ENCODE measurements at regions not wholly inside any gene's neighbourhood (a gene's known extent, or its start where the extent isn't known, plus 50 kb on each side); places are given as distances from the start of the nearest gene placed in this dataset.

DNA sequence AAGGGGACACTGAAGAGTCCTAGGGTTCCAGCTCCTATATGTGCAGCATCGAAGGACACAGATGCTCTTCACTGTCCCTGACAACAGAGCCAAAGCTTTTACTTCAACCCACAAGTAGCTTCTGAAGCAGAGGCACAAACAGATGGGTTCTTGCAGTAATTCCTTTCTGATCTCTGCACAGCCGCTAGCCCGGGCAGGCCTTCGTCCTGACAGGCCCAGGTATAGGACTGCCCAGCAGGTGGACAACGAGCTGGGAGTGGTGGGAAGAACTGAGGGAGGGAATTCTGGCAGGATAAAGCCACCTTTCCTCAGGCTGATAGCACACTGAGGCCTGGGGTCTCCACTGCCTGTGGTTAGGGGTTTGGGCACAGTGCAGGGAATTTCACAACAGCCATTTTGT lies 94.8 kb downstream of the RHOB start:
- intact Hi-C loops (cut with micrococcal nuclease): no loop called here
- Histone ChIP-seq H3K4me1 (ENCODE audit: insufficient read depth, low read length) (peaks cover 6% of the 10 kb centered on the region; the same call in 1 of the 2 replicates), H3K9me3 (ENCODE audit: low read length) (no peaks in the 10 kb centered on the region), H4K20me1 (ENCODE audit: low read length) (no peaks in the 10 kb centered on the region), H3K9me2 (replicated peaks; ENCODE audit: low read length) (no peaks in the 10 kb centered on the region), H3K36me3 (ENCODE audit: low read depth, low read length) (no peaks in the 10 kb centered on the region), H3K4me2 (ENCODE audit: low read length) (no peak overlapping the region), H3K27ac (ENCODE audit: low read length) (no peak overlapping the region), H3K27me3 (ENCODE audit: low read length) (no peaks in the 10 kb centered on the region), H3K79me2 (ENCODE audit: low read length) (no peaks in the 10 kb centered on the region), H2AFZ (ENCODE audit: low read length) (no peak overlapping the region), H3F3A (ENCODE audit: low read length, unreplicated experiment) (no peaks in the 10 kb centered on the region), H3K4me3 (ENCODE audit: low read length) (no peak overlapping the region), H3K9ac (ENCODE audit: low read length) (no peak overlapping the region)
- ChIA-PET CTCF (no interaction called here), POLR2A (ENCODE audit: unreplicated experiment) (no interaction called here)
- TF ChIP-seq CTCF (conservative IDR thresholded peaks at IDR 0.05; ENCODE audit: low read depth, low read length): no peak
- no peak for TF ChIP-seq EZH2phosphoT487 (IDR thresholded peaks at IDR 0.05; ENCODE audit: borderline replicate concordance, low read length)
- no peak for TF ChIP-seq EZH2 (IDR thresholded peaks at IDR 0.05; ENCODE audit: low read length, unreplicated experiment)
- ATAC-seq (no peak), DNase-seq (no peak)
- no TSS peak for BruUV-seq (replicated peaks)

GRCh38 chr2:20542269-20542668 lies 95.4 kb downstream of the RHOB start:
- Histone ChIP-seq H4K20me1 (ENCODE audit: low read length) (no peaks in the 10 kb centered on the region), H2AFZ (ENCODE audit: low read length) (no peak overlapping the region), H3K4me2 (ENCODE audit: low read length) (no peak overlapping the region), H3K9me3 (ENCODE audit: low read length) (no peaks in the 10 kb centered on the region), H3K79me2 (ENCODE audit: low read length) (no peaks in the 10 kb centered on the region), H3K4me1 (ENCODE audit: insufficient read depth, low read length) (peaks cover 6% of the 10 kb centered on the region; the same call in 1 of the 2 replicates), H3K4me3 (ENCODE audit: low read length) (no peak overlapping the region), H3K9ac (ENCODE audit: low read length) (no peak overlapping the region), H3K9me2 (replicated peaks; ENCODE audit: low read length) (no peaks in the 10 kb centered on the region), H3F3A (ENCODE audit: low read length, unreplicated experiment) (no peaks in the 10 kb centered on the region), H3K27ac (ENCODE audit: low read length) (no peak overlapping the region), H3K27me3 (ENCODE audit: low read length) (no peaks in the 10 kb centered on the region), H3K36me3 (ENCODE audit: low read depth, low read length) (no peaks in the 10 kb centered on the region)
- ATAC-seq (no peak), DNase-seq (no peak)
- TF ChIP-seq EZH2phosphoT487 (IDR thresholded peaks at IDR 0.05; ENCODE audit: borderline replicate concordance, low read length) (no peak), CTCF (conservative IDR thresholded peaks at IDR 0.05; ENCODE audit: low read depth, low read length) (no peak), EZH2 (IDR thresholded peaks at IDR 0.05; ENCODE audit: low read length, unreplicated experiment) (no peak)
- CTCF ChIA-PET: no interaction called here
- POLR2A ChIA-PET (ENCODE audit: unreplicated experiment): no interaction called here
- BruUV-seq (replicated peaks): no TSS peak
- intact Hi-C loops (cut with micrococcal nuclease): no loop called here

- Histone ChIP-seq H3F3A (ENCODE audit: low read length, unreplicated experiment) (no peaks in the 10 kb centered on the region), H3K36me3 (ENCODE audit: low read depth, low read length) (no peaks in the 10 kb centered on the region), H3K9me3 (ENCODE audit: low read length) (no peaks in the 10 kb centered on the region), H3K4me1 (ENCODE audit: insufficient read depth, low read length) (peaks cover 6% of the 10 kb centered on the region; the same call in 1 of the 2 replicates), H3K4me2 (ENCODE audit: low read length) (no peak overlapping the region), H3K27me3 (ENCODE audit: low read length) (no peaks in the 10 kb centered on the region), H3K79me2 (ENCODE audit: low read length) (no peaks in the 10 kb centered on the region), H3K4me3 (ENCODE audit: low read length) (no peak overlapping the region), H4K20me1 (ENCODE audit: low read length) (no peaks in the 10 kb centered on the region), H3K27ac (ENCODE audit: low read length) (no peak overlapping the region), H3K9ac (ENCODE audit: low read length) (no peak overlapping the region), H3K9me2 (replicated peaks; ENCODE audit: low read length) (no peaks in the 10 kb centered on the region), H2AFZ (ENCODE audit: low read length) (no peak overlapping the region)
- BruUV-seq (replicated peaks): no TSS peak
- peak; percentile 60 for ATAC-seq
- CTCF ChIA-PET: no interaction called here
- no peak for DNase-seq
- intact Hi-C loops (cut with micrococcal nuclease): no loop called here
- POLR2A ChIA-PET (ENCODE audit: unreplicated experiment): no interaction called here
- TF ChIP-seq EZH2 (IDR thresholded peaks at IDR 0.05; ENCODE audit: low read length, unreplicated experiment) (no peak), CTCF (conservative IDR thresholded peaks at IDR 0.05; ENCODE audit: low read depth, low read length) (no peak)
Observed at GRCh38 chr2:20542746-20543468, 96.0 kb downstream of the RHOB start.

Measured in PC-3 (cell line).